Erythroblast (primary cell): ENCODE measurements at regions not wholly inside any gene's neighbourhood (a gene's known extent, or its start where the extent isn't known, plus 50 kb on each side); places are given as distances from the start of the nearest gene placed in this dataset.

Experiments used
- DNase-seq, 2 experiments: peaks; one replicate each; lab custom pipeline; 2025; lab: John Stamatoyannopoulos, UW
- GATA1 ChIP-seq: IDR thresholded peaks from 2 replicates; pipeline ENCODE4 v1.6.1; 2011; ENCODE audit warnings: low read depth, mild to moderate bottlenecking, control low read depth, low read length, moderate library complexity
- POLR2A ChIP-seq: IDR thresholded peaks from 2 replicates; pipeline ENCODE4 v1.6.1; 2011; ENCODE audit warnings: mild to moderate bottlenecking, low read length

DNA sequence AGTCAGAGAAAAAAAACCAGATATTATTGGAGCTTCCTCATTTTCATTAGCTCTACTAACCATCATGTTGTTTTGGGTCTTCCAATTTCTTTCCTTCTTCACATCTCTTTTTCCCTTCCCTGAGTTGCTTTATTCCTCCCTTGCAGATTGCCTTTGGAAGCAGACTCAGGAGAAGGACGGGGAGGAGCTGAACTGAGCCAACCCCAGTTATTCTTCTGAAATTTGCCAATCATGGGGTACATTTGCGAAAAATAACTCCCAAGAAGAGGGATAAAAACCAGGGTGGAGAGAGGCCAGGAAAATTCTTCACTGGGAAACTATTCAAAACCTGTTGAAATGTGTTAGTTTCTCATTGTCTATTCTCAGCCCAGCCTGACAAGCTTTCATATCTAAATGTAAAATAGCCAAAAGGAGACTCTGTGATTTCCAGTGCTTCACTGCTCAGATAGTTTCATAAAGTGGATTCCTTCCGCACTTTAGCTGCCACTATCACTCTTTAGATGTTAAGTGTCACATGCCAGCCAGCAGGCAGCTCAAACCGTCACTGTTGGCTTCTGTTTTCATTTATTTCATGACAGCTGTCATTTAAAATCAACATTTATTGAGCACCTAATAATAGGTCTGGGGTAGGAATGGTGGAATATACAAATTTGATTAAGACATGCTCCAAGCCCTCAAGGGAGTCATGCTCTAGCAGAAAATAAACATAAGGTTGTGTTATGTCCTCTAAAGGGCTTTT lies 204.5 kb downstream of the SREK1 start:
- TF ChIP-seq POLR2A = no peak
- TF ChIP-seq GATA1 = no peak
- no peak for DNase-seq

DNA sequence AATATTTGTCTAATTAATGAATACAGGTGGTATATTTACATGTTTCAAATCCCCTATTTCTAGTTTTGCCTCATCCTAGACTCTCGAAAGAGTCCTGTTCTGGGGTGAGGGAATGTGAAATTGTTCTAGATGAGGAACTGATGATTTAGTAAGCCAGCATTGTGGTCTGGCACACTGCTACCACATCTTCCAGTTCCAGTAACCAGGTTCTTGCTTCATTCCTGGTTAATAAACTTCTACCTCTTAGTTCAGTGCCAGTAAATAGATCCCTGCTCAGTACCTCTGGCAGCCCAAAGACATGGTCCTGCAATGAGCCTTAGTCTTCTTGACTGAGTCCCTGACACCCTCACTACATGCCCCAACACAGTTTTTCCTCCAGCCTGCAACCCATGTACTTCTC lies 207.7 kb downstream of the SREK1 start:
- TF ChIP-seq GATA1 = no peak
- no peak for TF ChIP-seq POLR2A
- DNase-seq = no peak

DNA sequence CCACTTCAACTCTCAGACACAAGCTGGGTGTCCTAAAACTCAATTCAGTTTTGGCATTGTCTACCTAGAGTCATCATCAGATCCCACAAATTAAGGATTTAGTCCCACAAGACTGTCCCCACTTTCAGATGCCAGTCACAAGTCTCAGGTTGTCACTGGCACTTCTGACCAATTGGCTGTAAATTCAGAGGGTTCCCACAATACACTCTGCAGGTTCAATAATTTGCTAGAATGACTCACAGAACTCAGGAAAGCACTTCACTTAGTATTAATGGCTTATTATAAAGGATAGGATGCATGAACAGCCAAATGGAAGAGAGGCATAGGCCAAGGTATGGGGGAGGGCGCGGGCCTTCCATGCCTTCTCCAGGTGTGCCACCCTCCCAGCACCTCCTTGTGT lies 209.1 kb downstream of the SREK1 start:
- TF ChIP-seq GATA1 = no peak
- no peak for TF ChIP-seq POLR2A
- no peak for DNase-seq

DNA sequence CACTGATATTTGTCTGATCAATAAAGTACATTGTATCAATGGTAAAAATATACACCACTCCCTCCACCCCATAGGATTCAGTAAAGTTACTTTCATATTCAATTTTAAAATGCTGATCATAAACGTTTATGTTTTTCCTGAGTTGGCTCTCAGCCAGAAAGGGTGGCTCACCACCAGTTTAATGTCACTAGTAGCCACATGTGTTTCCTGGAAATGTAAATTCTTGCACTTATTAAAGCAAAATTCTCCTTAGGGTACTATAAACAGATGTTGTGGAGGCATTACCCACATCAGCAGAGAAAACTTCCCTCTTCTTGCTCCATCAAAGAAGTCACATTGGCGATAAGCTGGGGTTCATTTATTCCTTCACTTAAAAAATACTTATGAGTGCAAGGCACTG lies 210.3 kb downstream of the SREK1 start:
- DNase-seq = no peak
- TF ChIP-seq GATA1 (no peak), POLR2A (no peak)

DNA sequence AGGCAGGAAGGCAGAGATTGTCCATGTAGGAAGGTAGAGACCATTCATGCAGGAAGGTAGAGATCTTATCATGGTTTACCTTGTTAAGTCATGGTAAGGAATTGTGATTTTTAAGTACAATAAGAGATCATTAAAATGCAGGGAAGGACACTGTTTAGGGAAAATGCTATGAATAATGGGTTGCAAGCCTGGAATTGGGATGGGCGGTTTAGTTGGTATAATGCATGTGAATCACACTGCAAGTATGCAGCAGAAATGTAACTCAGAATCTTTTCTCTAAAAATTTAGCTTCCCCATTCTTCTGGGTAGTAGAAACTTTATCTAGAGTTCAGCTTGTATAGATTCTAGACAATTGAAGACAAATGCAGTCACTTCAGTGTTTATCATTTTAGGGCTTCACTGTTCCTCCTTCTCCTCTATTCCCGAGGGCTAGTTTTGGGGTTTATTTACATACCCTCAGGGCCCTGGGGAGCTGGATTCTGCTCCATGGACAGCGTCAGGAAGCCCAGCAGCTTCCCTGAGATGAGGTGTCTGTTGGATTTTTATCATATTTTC lies 212.0 kb downstream of the SREK1 start:
- no peak for DNase-seq
- no peak for TF ChIP-seq POLR2A
- no peak for TF ChIP-seq GATA1

DNA sequence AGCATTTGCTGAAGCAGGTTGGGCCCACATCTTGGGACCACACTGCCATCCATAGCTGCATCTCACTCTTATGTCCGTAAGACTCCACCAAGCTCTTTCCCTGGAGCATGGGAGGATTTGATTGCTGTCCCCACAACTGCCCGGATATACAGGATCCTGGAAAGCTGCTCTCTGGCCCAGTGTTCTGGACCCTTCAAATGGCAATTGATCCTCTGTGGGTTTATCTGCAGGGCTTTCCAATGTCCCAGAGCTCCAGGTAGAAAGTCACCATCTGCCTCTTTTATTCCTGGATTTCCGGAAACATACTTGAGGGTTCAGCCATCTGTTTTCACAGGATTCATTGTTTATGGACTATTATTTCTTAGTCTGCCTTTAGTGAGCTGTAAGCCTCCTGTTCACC lies 214.6 kb downstream of the SREK1 start:
- no peak for DNase-seq
- TF ChIP-seq POLR2A (no peak), GATA1 (no peak)

DNA sequence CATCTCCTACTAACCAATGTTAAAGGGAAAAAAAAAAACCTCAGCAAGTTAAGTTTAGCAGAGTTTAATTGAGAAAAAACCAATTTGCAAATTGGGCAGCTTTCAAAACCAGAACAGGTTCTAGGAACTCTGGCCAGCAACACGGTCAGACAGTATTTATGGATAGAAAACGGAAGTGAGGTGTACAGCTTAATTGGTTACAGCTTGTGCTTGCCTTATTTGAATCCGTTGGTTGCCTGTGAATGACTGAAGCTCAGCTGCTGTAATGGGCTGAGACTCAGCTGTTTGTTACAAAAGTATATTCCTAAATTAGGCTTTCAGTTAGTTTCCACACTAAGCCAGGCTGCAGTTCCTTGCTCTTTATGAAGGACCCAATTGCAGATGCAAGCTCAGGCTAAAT lies 217.0 kb downstream of the SREK1 start:
- DNase-seq = no peak
- no peak for TF ChIP-seq POLR2A
- no peak for TF ChIP-seq GATA1

DNA sequence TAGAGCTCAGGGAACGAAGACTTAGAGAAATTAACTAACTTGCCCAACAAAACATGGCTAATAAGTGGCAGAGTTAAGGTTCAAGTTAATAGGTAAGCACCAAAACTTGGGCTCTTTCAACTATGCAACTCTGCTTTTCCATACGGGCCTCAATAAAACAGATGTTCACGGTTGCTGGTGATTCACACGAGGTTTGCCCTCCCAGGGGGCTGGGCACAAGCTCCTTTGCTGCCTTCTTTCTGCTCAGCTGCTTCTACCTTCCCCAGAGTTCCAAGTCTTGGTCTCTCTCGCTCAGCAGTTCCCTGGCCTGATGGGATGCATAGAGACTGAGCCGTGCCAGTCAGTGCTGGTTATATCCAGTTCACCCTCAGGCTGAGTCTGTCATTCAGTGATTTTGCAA lies 217.9 kb downstream of the SREK1 start:
- no peak for DNase-seq

DNA sequence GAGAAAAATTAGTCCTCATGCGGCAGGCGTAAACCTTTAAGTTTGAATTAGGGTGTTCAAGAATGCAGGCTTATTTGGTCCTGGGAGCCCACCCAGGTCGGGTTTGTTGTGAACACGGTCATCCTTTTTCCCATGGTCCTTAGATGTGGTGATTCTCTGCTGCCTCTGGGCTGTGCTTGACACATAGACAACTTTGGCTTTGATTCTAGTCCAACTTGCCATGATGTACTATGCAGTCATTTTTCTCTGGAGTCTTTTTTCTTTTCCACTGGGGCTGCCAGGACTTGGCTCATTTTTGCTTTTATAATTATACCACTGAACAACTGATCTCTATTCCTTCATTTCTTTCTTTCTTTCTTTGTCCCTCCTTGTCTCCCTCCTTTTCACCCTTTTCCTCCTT lies 218.6 kb downstream of the SREK1 start:
- TF ChIP-seq GATA1 (no peak), POLR2A (no peak)
- DNase-seq = no peak

More for the DNA sequence above, 217.9 kb downstream of the SREK1 start:
- TF ChIP-seq POLR2A = no peak
- TF ChIP-seq GATA1 = no peak

DNA sequence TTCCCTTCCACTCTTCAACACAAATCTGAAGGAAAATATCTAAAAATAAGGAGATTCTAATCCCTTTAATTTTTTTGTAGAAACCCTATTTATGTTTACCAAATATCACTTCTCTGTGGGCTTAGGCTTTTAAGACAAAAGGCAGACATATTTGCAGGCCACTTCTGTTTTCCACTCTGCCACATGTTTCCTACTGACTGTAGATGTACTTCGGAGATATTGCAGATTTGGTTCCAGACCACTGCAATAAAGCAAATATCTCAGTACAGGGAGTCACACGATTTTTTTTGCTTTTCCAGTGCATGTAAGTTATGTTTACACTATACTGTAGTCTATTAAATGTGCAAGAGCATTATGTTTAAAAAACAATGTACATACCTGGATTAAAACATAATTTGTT lies 219.0 kb downstream of the SREK1 start:
- TF ChIP-seq GATA1 (no peak), POLR2A (no peak)
- DNase-seq = no peak

DNA sequence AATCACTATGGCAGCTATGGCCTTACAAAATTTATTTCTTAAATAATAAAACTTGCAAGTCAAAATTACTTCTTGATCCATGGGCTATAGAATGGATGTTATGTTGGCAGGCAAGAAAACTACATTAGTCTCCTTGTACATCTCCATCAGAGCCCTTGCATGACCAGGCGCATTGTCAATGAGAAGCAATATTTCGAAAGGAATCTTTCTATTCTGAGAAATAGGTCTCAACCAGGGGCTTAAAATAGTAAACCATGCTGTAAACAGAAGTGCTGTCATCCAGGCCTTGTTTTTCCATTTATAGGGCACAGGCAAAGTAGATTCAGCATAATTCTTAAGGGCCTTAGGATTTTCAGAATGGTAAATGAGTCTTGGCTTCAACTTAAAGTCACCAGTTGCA lies 220.1 kb downstream of the SREK1 start:
- no peak for DNase-seq
- no peak for TF ChIP-seq POLR2A
- no peak for TF ChIP-seq GATA1

DNA sequence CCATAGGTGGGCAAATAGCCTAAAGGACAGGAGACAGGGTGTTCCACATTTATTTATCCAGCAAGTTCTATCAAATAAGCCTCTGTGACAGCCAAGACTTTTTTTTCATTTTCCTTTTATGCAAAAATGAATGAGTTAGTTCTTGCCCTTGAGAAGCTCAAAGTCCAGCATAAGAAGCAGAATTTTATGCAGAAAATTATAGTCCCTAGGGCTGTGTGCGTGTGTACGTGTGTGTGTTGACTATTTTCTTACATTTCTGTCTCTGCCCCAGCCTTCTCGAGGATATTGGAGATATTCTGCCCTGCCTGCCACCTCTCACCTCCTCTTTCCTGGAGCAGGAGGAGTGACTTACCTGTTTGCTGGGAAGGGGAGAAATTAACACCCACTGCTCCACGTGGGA lies 221.9 kb downstream of the SREK1 start:
- no peak for TF ChIP-seq GATA1
- TF ChIP-seq POLR2A = no peak
- no peak for DNase-seq

DNA sequence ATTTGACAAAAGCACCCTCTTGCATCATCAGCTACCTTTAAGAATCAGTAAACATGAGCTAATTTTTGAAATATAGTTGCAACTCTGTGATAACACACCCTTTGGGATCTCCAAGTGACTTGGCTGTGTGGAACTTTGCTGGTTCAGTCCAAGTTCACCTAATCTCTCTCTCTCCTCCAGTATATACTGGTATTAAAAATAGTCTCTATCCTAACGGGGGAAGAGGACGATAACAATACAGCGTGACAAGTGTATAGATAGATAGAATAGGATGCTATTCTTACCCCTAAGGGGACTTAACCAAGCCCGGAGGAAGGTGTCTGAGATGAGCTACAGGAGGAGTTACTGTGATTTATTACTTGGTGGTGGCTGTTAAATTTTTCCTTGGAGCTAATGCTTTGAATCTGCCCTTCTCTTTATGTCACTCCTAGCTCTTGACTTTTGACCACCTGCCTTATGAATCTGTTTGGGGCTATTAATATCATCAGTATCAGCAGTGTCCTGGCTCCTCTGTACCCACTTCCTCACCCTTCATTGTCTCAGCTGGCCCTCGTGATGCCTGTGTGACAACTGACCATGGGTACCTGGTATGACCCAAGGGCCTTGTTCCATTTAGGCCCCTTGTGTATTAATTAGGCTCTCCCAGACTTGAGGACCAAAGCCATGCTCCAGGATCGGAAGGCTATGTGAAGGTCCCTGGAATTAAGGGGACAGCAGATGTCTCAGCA lies 223.9 kb downstream of the SREK1 start:
- TF ChIP-seq POLR2A (no peak), GATA1 (no peak)
- DNase-seq = no peak

DNA sequence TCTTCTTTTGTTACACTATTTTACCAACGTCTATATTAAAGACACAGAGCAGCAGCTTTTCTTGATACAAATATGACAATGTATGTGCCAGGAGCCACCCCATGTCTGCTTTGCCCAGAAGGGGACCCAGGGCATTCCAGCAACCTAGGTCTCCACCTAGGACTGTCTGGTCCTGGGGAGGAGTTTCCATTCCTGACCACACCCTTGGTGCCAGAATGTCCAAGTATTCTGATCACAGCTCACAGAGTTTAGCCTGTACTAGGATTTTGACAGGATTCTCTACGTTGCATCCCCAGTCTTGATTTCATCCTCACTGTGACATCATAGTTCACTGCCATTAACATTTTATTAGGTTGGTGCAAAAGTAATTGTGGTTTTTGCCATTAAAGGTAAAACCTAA lies 224.7 kb downstream of the SREK1 start:
- no peak for TF ChIP-seq GATA1
- no peak for TF ChIP-seq POLR2A
- DNase-seq = no peak

DNA sequence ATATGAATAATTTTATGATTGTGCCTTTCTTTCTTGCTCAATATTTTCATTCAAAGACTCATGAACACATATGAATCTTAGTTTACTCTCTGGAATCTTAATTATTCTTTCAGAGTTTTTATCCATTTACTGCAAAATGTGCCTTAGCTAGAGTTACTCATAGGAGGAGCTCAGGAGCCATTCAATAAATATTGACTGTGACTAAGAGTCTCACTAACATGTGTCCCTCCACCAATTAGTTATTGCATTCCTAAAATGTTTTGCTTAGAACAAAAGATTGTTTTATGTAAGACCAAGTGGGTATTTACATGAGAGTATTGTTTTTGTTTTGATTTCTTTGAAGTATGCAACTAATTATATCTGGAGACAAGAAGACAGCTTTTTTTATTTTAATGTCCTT lies 218.4 kb upstream of the MAST4 start:
- no peak for DNase-seq
- no peak for TF ChIP-seq POLR2A
- no peak for TF ChIP-seq GATA1
